GM18519 (cell line): ENCODE measurements at regions not wholly inside any gene's neighbourhood (a gene's known extent, or its start where the extent isn't known, plus 50 kb on each side); places are given as distances from the start of the nearest gene placed in this dataset.
A peak's percentile ranks its signal among the peaks of the same experiment; 100 is the strongest.
"Not testable (repeated sequence)": the region's sequence is repeated elsewhere in the genome, so short reads cannot be mapped to it uniquely, and the experiment has no call there.

Experiments
- ATAC-seq: cut with Tn5 transposase; IDR thresholded peaks from one replicate; pipeline ENCODE4 v1.9.1; 2021; ENCODE audit warnings: mild to moderate bottlenecking, moderate library complexity; ENCODE audit not compliant: unreplicated experiment, low FRiP score

GRCh38 chrX:69066021-69066757 lies 99.1 kb downstream of the PJA1 start:
- no peak for ATAC-seq

- ATAC-seq: no peak
Measured at GRCh38 chrX:69065451-69065850, 99.8 kb downstream of the PJA1 start.

- ATAC-seq: no peak
Measured at GRCh38 chrX:69063486-69063885, 101.8 kb downstream of the PJA1 start.

GRCh38 chrX:69062493-69062892 lies 102.8 kb downstream of the PJA1 start:
- ATAC-seq: no peak

- ATAC-seq: no peak
Measured at GRCh38 chrX:69060631-69061408, 104.4 kb downstream of the PJA1 start.

- no peak for ATAC-seq
Measured at GRCh38 chrX:69055193-69055592, 110.1 kb downstream of the PJA1 start.

GRCh38 chrX:69054497-69054896 lies 110.8 kb downstream of the PJA1 start:
- not testable (repeated sequence) for ATAC-seq

GRCh38 chrX:69051901-69052300 lies 113.4 kb downstream of the PJA1 start:
- ATAC-seq: peak; percentile 89

GRCh38 chrX:69050051-69050765 lies 115.0 kb downstream of the PJA1 start:
- no peak for ATAC-seq

- no peak for ATAC-seq
Measured at GRCh38 chrX:69046996-69047490, 118.2 kb downstream of the PJA1 start.

- no peak for ATAC-seq
Measured at GRCh38 chrX:69045616-69046345, 119.5 kb downstream of the PJA1 start.

- no peak for ATAC-seq
Measured at GRCh38 chrX:69038816-69039215, 126.4 kb downstream of the PJA1 start.

GRCh38 chrX:69038188-69038587 lies 127.1 kb downstream of the PJA1 start:
- ATAC-seq: no peak

- no peak for ATAC-seq
Measured at GRCh38 chrX:69037786-69038185, 127.5 kb downstream of the PJA1 start.

GRCh38 chrX:69036674-69037573 lies 128.3 kb downstream of the PJA1 start:
- no peak for ATAC-seq

GRCh38 chrX:69034451-69034850 lies 130.8 kb downstream of the PJA1 start:
- ATAC-seq: no peak

GRCh38 chrX:69033936-69034335 lies 131.3 kb downstream of the PJA1 start:
- ATAC-seq: no peak

GRCh38 chrX:69032601-69033000 lies 132.7 kb downstream of the PJA1 start:
- ATAC-seq: no peak

- ATAC-seq: no peak
Measured at GRCh38 chrX:69031971-69032391, 133.3 kb downstream of the PJA1 start.
